Trophoblast cell (in vitro differentiated cells and primary cell): ENCODE measurements at regions not wholly inside any gene's neighbourhood (a gene's known extent, or its start where the extent isn't known, plus 50 kb on each side); places are given as distances from the start of the nearest gene placed in this dataset.

ENCODE experiments used
- DNase-seq, 2 donors: peaks; one replicate each; pipeline ENCODE4 v3.0.0-alpha.2; 2016
- H2AFZ ChIP-seq: 2 replicates; pipeline ENCODE4 v1.6.1; 2013; ENCODE audit warnings: low read length, moderate library complexity, mild to moderate bottlenecking; ENCODE audit not compliant: insufficient read depth, poor library complexity
- H2AK5ac ChIP-seq: 2 replicates; pipeline ENCODE4 v1.6.1; 2013; ENCODE audit warnings: mild to moderate bottlenecking, low read length
- H2BK120ac ChIP-seq: 2 replicates; pipeline ENCODE4 v1.6.1; 2013; ENCODE audit warnings: low read length, mild to moderate bottlenecking, moderate library complexity; ENCODE audit not compliant: insufficient read depth, poor library complexity
- H2BK12ac ChIP-seq: 2 replicates; pipeline ENCODE4 v1.6.1; 2013; ENCODE audit warnings: mild to moderate bottlenecking, low read length, moderate library complexity
- H2BK5ac ChIP-seq: 2 replicates; pipeline ENCODE4 v1.6.1; 2013; ENCODE audit warnings: low read length, low read depth, moderate library complexity, mild to moderate bottlenecking; ENCODE audit not compliant: poor library complexity
- H3K14ac ChIP-seq: 2 replicates; pipeline ENCODE4 v1.6.1; 2013; ENCODE audit warnings: mild to moderate bottlenecking, low read length
- H3K18ac ChIP-seq: 2 replicates; pipeline ENCODE4 v1.6.1; 2013; ENCODE audit warnings: mild to moderate bottlenecking, low read length
- H3K23ac ChIP-seq: 2 replicates; pipeline ENCODE4 v1.6.1; 2013; ENCODE audit warnings: low read length
- H3K27ac ChIP-seq: 2 replicates; pipeline ENCODE4 v1.5.1; 2013; ENCODE audit warnings: low read depth, mild to moderate bottlenecking, inconsistent platforms, low read length, moderate library complexity
- H3K27me3 ChIP-seq: 2 replicates; pipeline ENCODE4 v1.6.1; 2013; ENCODE audit warnings: inconsistent platforms, mild to moderate bottlenecking, low read length, moderate library complexity; ENCODE audit not compliant: insufficient read depth
- H3K36me3 ChIP-seq, 2 experiments: 1 replicate in 1 of 2; 2 replicates in 1 of 2; pipeline ENCODE4 v1.6.1; 2013; ENCODE audit warnings: low read length in 2 of 2, mild to moderate bottlenecking in 2 of 2, moderate library complexity in 1 of 2; ENCODE audit not compliant: insufficient read depth in 2 of 2, control insufficient read depth in 1 of 2
- H3K4ac ChIP-seq: 2 replicates; pipeline ENCODE4 v1.6.1; 2013; ENCODE audit warnings: low read depth, mild to moderate bottlenecking, low read length, moderate library complexity
- H3K4me1 ChIP-seq, 2 experiments: 1 replicate in 1 of 2; 2 replicates in 1 of 2; pipeline ENCODE4 v1.6.1; 2013; ENCODE audit warnings: low read length in 2 of 2, mild to moderate bottlenecking in 2 of 2, moderate library complexity in 1 of 2; ENCODE audit not compliant: insufficient read depth in 2 of 2, control insufficient read depth in 1 of 2
- H3K4me2 ChIP-seq: 2 replicates; pipeline ENCODE4 v1.6.1; 2013; ENCODE audit warnings: inconsistent platforms, mild to moderate bottlenecking, low read length, moderate library complexity
- H3K4me3 ChIP-seq: 2 replicates; pipeline ENCODE4 v1.5.1; 2013; ENCODE audit warnings: mild to moderate bottlenecking, low read depth, low read length, inconsistent platforms
- H3K79me1 ChIP-seq: one replicate; pipeline ENCODE4 v1.6.1; 2013; ENCODE audit warnings: low read length
- H3K79me2 ChIP-seq: 2 replicates; pipeline ENCODE4 v1.6.1; 2013; ENCODE audit warnings: low read length, mild to moderate bottlenecking; ENCODE audit not compliant: control insufficient read depth, insufficient read depth, poor library complexity
- H3K9ac ChIP-seq: 2 replicates; pipeline ENCODE4 v1.6.1; 2013; ENCODE audit warnings: mild to moderate bottlenecking, low read length
- H3K9me3 ChIP-seq: 2 replicates; pipeline ENCODE4 v1.6.1; 2013; ENCODE audit warnings: low read depth, mild to moderate bottlenecking, control low read depth, inconsistent platforms, low read length; ENCODE audit not compliant: insufficient read depth
- H4K12ac ChIP-seq: 2 replicates; pipeline ENCODE4 v1.6.1; 2013; ENCODE audit warnings: low read depth, mild to moderate bottlenecking, low read length, moderate library complexity
- H4K8ac ChIP-seq: 2 replicates; pipeline ENCODE4 v1.6.1; 2013; ENCODE audit warnings: low read depth, mild to moderate bottlenecking, low read length, moderate library complexity
- H4K91ac ChIP-seq: one replicate; pipeline ENCODE4 v1.6.1; 2013; ENCODE audit warnings: low read depth, mild to moderate bottlenecking, low read length, moderate library complexity
- WGBS: extraction: QIAGEN DNeasy Blood & Tissue Kit; methylation state at CpG from one replicate; pipeline ENCODE4 v1.1.7; 2013; ENCODE audit warnings: missing lambda C conversion rate; ENCODE audit not compliant: insufficient read length, insufficient coverage; ENCODE audit errors: extremely low coverage; 5-methylcytosine and 5-hydroxymethylcytosine counted together

DNA sequence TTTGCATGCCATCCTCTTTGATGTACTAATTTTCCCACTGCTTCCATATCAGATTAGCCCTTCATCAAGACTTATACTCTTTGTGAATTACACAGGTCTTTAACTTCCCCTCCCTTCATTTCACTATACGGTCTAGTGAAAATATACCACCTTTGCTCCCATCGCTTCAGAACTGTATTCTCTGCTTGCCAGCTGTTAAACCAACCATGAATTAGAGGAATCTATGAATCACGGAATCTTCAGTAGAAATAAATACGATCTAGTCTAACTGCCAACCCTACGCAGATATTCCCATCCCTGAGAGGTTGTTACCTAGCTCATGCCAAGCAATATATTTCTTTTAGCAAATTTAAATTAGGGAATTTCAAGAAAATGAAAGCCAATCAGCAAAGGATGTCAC lies 177.8 kb upstream of the MPPED2 start:
- Histone ChIP-seq H3K27ac (no peak overlapping the region), H3K23ac (no peak overlapping the region), H3K9ac (no peak overlapping the region), H2BK12ac (no peak overlapping the region), H2BK5ac (no peak overlapping the region), H4K8ac (no peak overlapping the region), H3K4ac (no peak overlapping the region), H3K4me2 (no peak overlapping the region), H2BK120ac (no peak overlapping the region), H2AFZ (no peak overlapping the region), H3K9me3 (no peaks in the 10 kb centered on the region), H3K14ac (no peak overlapping the region), H2AK5ac (no peak overlapping the region), H3K4me1 (no peaks in the 10 kb centered on the region), H3K4me3 (no peak overlapping the region), H4K91ac (no peak overlapping the region), H3K79me1 (no peaks in the 10 kb centered on the region), H3K79me2 (no peaks in the 10 kb centered on the region), H4K12ac (no peak overlapping the region), H3K27me3 (no peaks in the 10 kb centered on the region), H3K18ac (no peak overlapping the region), H3K36me3 (no peaks in the 10 kb centered on the region)
- DNase-seq, result no peak
- no CpG with 5 or more reads among the region's 5 CpGs for WGBS

DNA sequence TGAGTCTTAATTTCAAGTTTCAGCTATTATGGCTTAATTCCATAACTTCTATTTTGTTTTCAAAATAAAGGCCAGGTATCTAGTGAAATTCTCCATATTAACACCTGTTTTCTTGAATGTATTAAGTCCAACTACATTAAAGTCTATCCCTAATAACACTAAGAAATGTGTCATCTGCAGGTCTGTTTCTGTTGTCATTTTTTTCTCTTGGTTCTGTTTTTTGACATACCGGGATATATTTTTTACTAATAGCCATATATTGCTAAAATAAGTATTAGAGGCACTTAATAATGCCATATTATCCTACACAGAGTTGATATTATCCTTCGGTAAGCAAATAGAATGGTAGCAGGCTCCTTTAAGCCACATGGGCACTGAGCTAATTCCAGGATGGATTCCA lies 176.0 kb upstream of the MPPED2 start:
- Histone ChIP-seq H3K4me1 (no peaks in the 10 kb centered on the region), H3K27ac (no peak overlapping the region), H2BK120ac (no peak overlapping the region), H2AK5ac (no peak overlapping the region), H4K8ac (no peak overlapping the region), H2BK12ac (no peak overlapping the region), H3K27me3 (no peaks in the 10 kb centered on the region), H4K91ac (no peak overlapping the region), H3K4me3 (no peak overlapping the region), H3K14ac (no peak overlapping the region), H3K9me3 (no peaks in the 10 kb centered on the region), H3K79me1 (no peaks in the 10 kb centered on the region), H2AFZ (no peak overlapping the region), H3K9ac (no peak overlapping the region), H2BK5ac (no peak overlapping the region), H3K36me3 (no peaks in the 10 kb centered on the region), H3K4ac (no peak overlapping the region), H3K4me2 (no peak overlapping the region), H3K23ac (no peak overlapping the region), H3K79me2 (no peaks in the 10 kb centered on the region), H3K18ac (no peak overlapping the region), H4K12ac (no peak overlapping the region)
- DNase-seq, result no peak
- no CpG with 5 or more reads among the region's 2 CpGs for WGBS

DNA sequence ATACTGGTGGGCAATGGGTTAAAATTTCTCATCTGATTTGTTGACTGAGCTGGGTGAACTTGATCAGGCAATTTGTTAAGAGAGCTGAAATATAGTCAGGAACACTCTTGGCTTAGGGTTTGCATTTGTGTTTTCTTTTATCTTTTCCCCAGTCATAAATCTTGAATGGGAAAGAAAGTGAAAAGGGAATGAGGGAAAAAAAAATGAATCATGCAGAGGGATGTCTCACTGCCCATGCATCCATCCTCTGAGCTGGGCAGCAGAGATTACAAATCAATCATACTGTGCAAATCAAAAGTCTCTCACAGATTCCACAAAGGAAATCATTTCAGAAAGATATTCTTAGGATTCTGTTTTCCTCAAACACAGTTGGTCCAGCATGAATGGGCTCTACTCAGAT lies 174.2 kb upstream of the MPPED2 start:
- H3K79me2 ChIP-seq, result no peaks in the 10 kb centered on the region
- no peak for DNase-seq
- no peaks in the 10 kb centered on the region for H3K4me1 ChIP-seq
- no peak overlapping the region for H2BK12ac ChIP-seq
- H3K9ac ChIP-seq, result no peak overlapping the region
- H3K27ac ChIP-seq, result no peak overlapping the region
- no peak overlapping the region for H2BK5ac ChIP-seq
- no peaks in the 10 kb centered on the region for H3K79me1 ChIP-seq
- H3K36me3 ChIP-seq, result no peaks in the 10 kb centered on the region
- no peak overlapping the region for H3K14ac ChIP-seq
- H3K9me3 ChIP-seq, result no peaks in the 10 kb centered on the region
- no peak overlapping the region for H3K4ac ChIP-seq
- no peaks in the 10 kb centered on the region for H3K27me3 ChIP-seq
- H3K18ac ChIP-seq, result no peak overlapping the region
- H4K8ac ChIP-seq, result no peak overlapping the region
- no peak overlapping the region for H3K4me2 ChIP-seq
- no peak overlapping the region for H3K4me3 ChIP-seq
- no peak overlapping the region for H4K12ac ChIP-seq
- no peak overlapping the region for H2AFZ ChIP-seq
- no peak overlapping the region for H3K23ac ChIP-seq
- no peak overlapping the region for H2BK120ac ChIP-seq
- H2AK5ac ChIP-seq, result no peak overlapping the region
- H4K91ac ChIP-seq, result no peak overlapping the region

DNA sequence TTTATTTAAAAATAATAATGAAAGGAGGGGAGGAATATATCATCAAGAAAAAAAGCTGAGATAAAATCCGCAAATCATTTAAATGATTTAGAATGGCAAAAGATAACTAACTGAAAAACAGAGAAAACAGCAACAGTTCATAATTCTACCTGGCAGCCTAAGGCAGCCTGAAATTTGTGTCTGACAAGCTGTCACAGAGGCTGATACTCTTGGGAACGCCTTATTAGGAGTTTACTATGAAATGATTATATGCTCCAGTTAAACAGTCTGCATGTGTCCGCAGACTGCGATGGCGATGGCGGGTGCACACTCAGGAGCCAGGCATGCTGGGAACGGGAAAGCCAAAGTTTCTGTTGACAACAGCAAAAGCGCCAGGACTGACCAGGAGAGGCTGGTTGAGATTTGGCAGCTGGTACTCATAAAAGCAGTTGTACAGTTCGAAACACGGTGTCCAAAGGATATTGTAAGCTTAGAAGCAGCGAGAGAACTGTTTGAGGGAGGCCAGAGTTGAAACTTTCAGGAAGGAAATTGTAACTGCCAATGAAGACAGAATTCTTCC lies 172.9 kb upstream of the MPPED2 start:
- Histone ChIP-seq H3K79me1 (no peaks in the 10 kb centered on the region), H2BK12ac (no peak overlapping the region), H3K27ac (no peak overlapping the region), H3K36me3 (no peaks in the 10 kb centered on the region), H4K91ac (no peak overlapping the region), H3K23ac (no peak overlapping the region), H3K27me3 (no peaks in the 10 kb centered on the region), H3K18ac (no peak overlapping the region), H3K4ac (no peak overlapping the region), H2BK5ac (no peak overlapping the region), H2BK120ac (no peak overlapping the region), H3K9ac (no peak overlapping the region), H3K4me3 (no peak overlapping the region), H3K79me2 (no peaks in the 10 kb centered on the region), H2AK5ac (no peak overlapping the region), H3K9me3 (no peaks in the 10 kb centered on the region), H3K4me1 (no peaks in the 10 kb centered on the region), H4K12ac (no peak overlapping the region), H4K8ac (no peak overlapping the region), H3K4me2 (no peak overlapping the region), H3K14ac (no peak overlapping the region), H2AFZ (no peak overlapping the region)
- WGBS, result no CpG with 5 or more reads among the region's 11 CpGs
- no peak for DNase-seq
